Hypothalamus (tissue), 51 donors: ENCODE measurements at regions not wholly inside any gene's neighbourhood (a gene's known extent, or its start where the extent isn't known, plus 50 kb on each side); places are given as distances from the start of the nearest gene placed in this dataset.

ENCODE experiments used
- DNase-seq, 51 donors: peaks; one replicate each; lab custom pipeline; 2025; lab: John Stamatoyannopoulos, UW

GRCh38 chr11:69409812-69410645 is 71.4 kb upstream of the LINC01488 start:
- no peak for DNase-seq

GRCh38 chr11:69411257-69411924 is 70.1 kb upstream of the LINC01488 start:
- no peak for DNase-seq

- no peak for DNase-seq
These were observed 68.3 kb upstream of the LINC01488 start for GRCh38 chr11:69413015-69413801.

GRCh38 chr11:69413993-69414392 is 67.5 kb upstream of the LINC01488 start:
- no peak for DNase-seq

GRCh38 chr11:69414773-69415187 is 66.7 kb upstream of the LINC01488 start:
- DNase-seq = peak in 9 of 51 donors; percentile 12 to 27 (median 19)

- no peak for DNase-seq
These were observed 65.9 kb upstream of the LINC01488 start for GRCh38 chr11:69415411-69416142.

- peak in 1 of 51 donors; percentile 10 for DNase-seq
These were observed 65.3 kb upstream of the LINC01488 start for GRCh38 chr11:69416143-69416515.

- DNase-seq = no peak
These were observed 64.4 kb upstream of the LINC01488 start for GRCh38 chr11:69416762-69417698.

GRCh38 chr11:69417699-69418085 is 63.8 kb upstream of the LINC01488 start:
- DNase-seq = no peak

- DNase-seq = no peak
These were observed 62.7 kb upstream of the LINC01488 start for GRCh38 chr11:69418576-69419296.

- DNase-seq = no peak
These were observed 61.6 kb upstream of the LINC01488 start for GRCh38 chr11:69419662-69420395.

- DNase-seq = no peak
These were observed 58.8 kb upstream of the LINC01488 start for GRCh38 chr11:69422645-69423044.

- DNase-seq = no peak
These were observed 58.3 kb upstream of the LINC01488 start for GRCh38 chr11:69423181-69423580.

GRCh38 chr11:69423611-69424385 is 57.7 kb upstream of the LINC01488 start:
- no peak for DNase-seq

- DNase-seq = no peak
These were observed 56.7 kb upstream of the LINC01488 start for GRCh38 chr11:69424748-69425147.

- DNase-seq = peak in 3 of 51 donors; percentile 12 to 16 (median 12)
These were observed 56.0 kb upstream of the LINC01488 start for GRCh38 chr11:69425444-69425843.

GRCh38 chr11:69425895-69426544 is 55.4 kb upstream of the LINC01488 start:
- no peak for DNase-seq
